HUES64 (cell line): ENCODE measurements at regions not wholly inside any gene's neighbourhood (a gene's known extent, or its start where the extent isn't known, plus 50 kb on each side); places are given as distances from the start of the nearest gene placed in this dataset.
"Not testable (repeated sequence)": the region's sequence is repeated elsewhere in the genome, so short reads cannot be mapped to it uniquely, and the experiment has no call there.

Source experiments
- H3K27ac ChIP-seq: 2 replicates; pipeline ENCODE4 v1.7.0; 2013; ENCODE audit warnings: low read depth, low read length, inconsistent platforms
- H3K27me3 ChIP-seq: 2 replicates; pipeline ENCODE4 v1.6.1; 2013; ENCODE audit warnings: mild to moderate bottlenecking, low read length; ENCODE audit not compliant: insufficient read depth
- H3K36me3 ChIP-seq: 2 replicates; pipeline ENCODE4 v1.6.1; 2013; ENCODE audit warnings: mild to moderate bottlenecking, low read length; ENCODE audit not compliant: insufficient read depth
- H3K4me1 ChIP-seq: 2 replicates; pipeline ENCODE4 v1.6.1; 2013; ENCODE audit warnings: mild to moderate bottlenecking, low read length, moderate library complexity; ENCODE audit not compliant: insufficient read depth
- H3K4me3 ChIP-seq: 2 replicates; pipeline ENCODE4 v1.5.1; 2013; ENCODE audit warnings: mild to moderate bottlenecking, low read length, moderate library complexity
- H3K9ac ChIP-seq: 2 replicates; pipeline ENCODE4 v1.6.1; 2013; ENCODE audit warnings: mild to moderate bottlenecking, low read depth, low read length
- H3K9me3 ChIP-seq: 2 replicates; pipeline ENCODE4 v1.6.1; 2013; ENCODE audit warnings: low read depth, low read length; ENCODE audit not compliant: insufficient read depth
- WGBS: fragments of 150-250, 120-280 bp; methylation state at CpG from one replicate; pipeline ENCODE4 v1.1.7; 2013; ENCODE audit warnings: missing lambda C conversion rate; 5-methylcytosine and 5-hydroxymethylcytosine counted together

- Histone ChIP-seq H3K27ac (peak overlapping the region; percentile 40; the same call in 1 of the 2 replicates), H3K4me1 (peaks cover 11% of the 10 kb centered on the region), H3K9me3 (no peaks in the 10 kb centered on the region), H3K9ac (peak overlapping the region; percentile 45), H3K27me3 (no peaks in the 10 kb centered on the region), H3K36me3 (no peaks in the 10 kb centered on the region), H3K4me3 (no peak overlapping the region)
- 49% methylated on average over 4 of the region's 4 CpGs for WGBS
These were observed 79.0 kb upstream of the NFE2L3 start for GRCh38 chr7:26073041-26073440.

GRCh38 chr7:26074919-26075318, 77.1 kb upstream of the NFE2L3 start:
- H3K27me3 ChIP-seq, result no peaks in the 10 kb centered on the region
- WGBS, result 93% methylated on average over 4 of the region's 4 CpGs
- H3K27ac ChIP-seq, result no peak overlapping the region
- no peaks in the 10 kb centered on the region for H3K36me3 ChIP-seq
- H3K4me3 ChIP-seq, result no peak overlapping the region
- H3K9me3 ChIP-seq, result no peaks in the 10 kb centered on the region
- no peak overlapping the region for H3K9ac ChIP-seq
- peaks cover 16% of the 10 kb centered on the region for H3K4me1 ChIP-seq

GRCh38 chr7:26076691-26077090, 75.3 kb upstream of the NFE2L3 start:
- H3K27ac ChIP-seq, result no peak overlapping the region
- peaks cover 21% of the 10 kb centered on the region for H3K4me1 ChIP-seq
- no peaks in the 10 kb centered on the region for H3K9me3 ChIP-seq
- no peaks in the 10 kb centered on the region for H3K27me3 ChIP-seq
- H3K36me3 ChIP-seq, result no peaks in the 10 kb centered on the region
- no peak overlapping the region for H3K4me3 ChIP-seq
- WGBS, result 95% methylated on average over 6 of the region's 6 CpGs
- H3K9ac ChIP-seq, result no peak overlapping the region

GRCh38 chr7:26078437-26079336, 73.3 kb upstream of the NFE2L3 start:
- Histone ChIP-seq H3K27ac (0 out of 2 replicates have a peak overlapping the region, but pooled peaks have one; percentile 15), H3K36me3 (no peaks in the 10 kb centered on the region), H3K4me1 (peaks cover 19% of the 10 kb centered on the region; the same call in 1 of the 2 replicates), H3K9ac (peak overlapping the region; percentile 21; the same call in 1 of the 2 replicates), H3K27me3 (no peaks in the 10 kb centered on the region), H3K4me3 (peak overlapping the region; percentile 10; the same call in 1 of the 2 replicates), H3K9me3 (no peaks in the 10 kb centered on the region)
- WGBS, result 15% methylated on average over 19 of the region's 19 CpGs

GRCh38 chr7:26081638-26082037, 70.4 kb upstream of the NFE2L3 start:
- Histone ChIP-seq H3K4me3 (no peak overlapping the region), H3K9me3 (no peaks in the 10 kb centered on the region), H3K27ac (no peak overlapping the region), H3K9ac (no peak overlapping the region), H3K27me3 (no peaks in the 10 kb centered on the region), H3K4me1 (peaks cover 19% of the 10 kb centered on the region; the same call in 1 of the 2 replicates), H3K36me3 (no peaks in the 10 kb centered on the region)
- 70% methylated on average over 2 of the region's 2 CpGs for WGBS

GRCh38 chr7:26083113-26083512, 68.9 kb upstream of the NFE2L3 start:
- Histone ChIP-seq H3K36me3 (no peaks in the 10 kb centered on the region), H3K9me3 (no peaks in the 10 kb centered on the region), H3K27ac (no peak overlapping the region), H3K4me1 (peaks cover 19% of the 10 kb centered on the region; the same call in 1 of the 2 replicates), H3K9ac (no peak overlapping the region), H3K27me3 (no peaks in the 10 kb centered on the region), H3K4me3 (no peak overlapping the region)
- WGBS, result 75% methylated on average over 2 of the region's 2 CpGs

GRCh38 chr7:26084418-26084817, 67.6 kb upstream of the NFE2L3 start:
- 90% methylated on average over 7 of the region's 7 CpGs for WGBS
- no peak overlapping the region for H3K9ac ChIP-seq
- peaks cover 15% of the 10 kb centered on the region; the same call in 1 of the 2 replicates for H3K4me1 ChIP-seq
- H3K9me3 ChIP-seq, result no peaks in the 10 kb centered on the region
- no peaks in the 10 kb centered on the region for H3K27me3 ChIP-seq
- no peaks in the 10 kb centered on the region for H3K36me3 ChIP-seq
- H3K4me3 ChIP-seq, result no peak overlapping the region
- H3K27ac ChIP-seq, result no peak overlapping the region

- Histone ChIP-seq H3K27ac (no peak overlapping the region), H3K9me3 (no peaks in the 10 kb centered on the region), H3K36me3 (no peaks in the 10 kb centered on the region), H3K9ac (no peak overlapping the region), H3K27me3 (no peaks in the 10 kb centered on the region), H3K4me1 (peaks cover 19% of the 10 kb centered on the region), H3K4me3 (no peak overlapping the region)
- WGBS, result 94% methylated on average over 7 of the region's 7 CpGs
These were observed 66.2 kb upstream of the NFE2L3 start for GRCh38 chr7:26085771-26086170.

- Histone ChIP-seq H3K27ac (no peak overlapping the region), H3K9me3 (no peaks in the 10 kb centered on the region), H3K4me1 (peaks cover 16% of the 10 kb centered on the region), H3K9ac (no peak overlapping the region), H3K4me3 (no peak overlapping the region), H3K36me3 (no peaks in the 10 kb centered on the region), H3K27me3 (no peaks in the 10 kb centered on the region)
- 95% methylated on average over 6 of the region's 7 CpGs for WGBS
These were observed 64.5 kb upstream of the NFE2L3 start for GRCh38 chr7:26087321-26088091.

- 89% methylated on average over 6 of the region's 6 CpGs for WGBS
These were observed 62.5 kb upstream of the NFE2L3 start for GRCh38 chr7:26089469-26089868.

GRCh38 chr7:26090927-26091519, 61.0 kb upstream of the NFE2L3 start:
- H3K9me3 ChIP-seq, result no peaks in the 10 kb centered on the region
- peak overlapping the region; percentile 43 for H3K27ac ChIP-seq
- peak overlapping the region; percentile 62; the same call in 1 of the 2 replicates for H3K9ac ChIP-seq
- 10% methylated on average over 4 of the region's 6 CpGs for WGBS
- peak overlapping the region; percentile 27 for H3K4me3 ChIP-seq
- peaks cover 11% of the 10 kb centered on the region for H3K4me1 ChIP-seq
- no peaks in the 10 kb centered on the region for H3K27me3 ChIP-seq
- no peaks in the 10 kb centered on the region for H3K36me3 ChIP-seq

More at GRCh38 chr7:26089469-26089868, 62.5 kb upstream of the NFE2L3 start:
- H3K9me3 ChIP-seq, H3K27me3 ChIP-seq, H3K4me3 ChIP-seq, H3K36me3 ChIP-seq, H3K9ac ChIP-seq, H3K27ac ChIP-seq: not testable (repeated sequence)
- H3K4me1 ChIP-seq, result peaks cover 11% of the 10 kb centered on the region
